ENCODE measurements at regions not wholly inside any gene's neighbourhood (a gene's known extent, or its start where the extent isn't known, plus 50 kb on each side); places are given as distances from the start of the nearest gene placed in this dataset.

- TF ChIP-seq, protein P1, sequence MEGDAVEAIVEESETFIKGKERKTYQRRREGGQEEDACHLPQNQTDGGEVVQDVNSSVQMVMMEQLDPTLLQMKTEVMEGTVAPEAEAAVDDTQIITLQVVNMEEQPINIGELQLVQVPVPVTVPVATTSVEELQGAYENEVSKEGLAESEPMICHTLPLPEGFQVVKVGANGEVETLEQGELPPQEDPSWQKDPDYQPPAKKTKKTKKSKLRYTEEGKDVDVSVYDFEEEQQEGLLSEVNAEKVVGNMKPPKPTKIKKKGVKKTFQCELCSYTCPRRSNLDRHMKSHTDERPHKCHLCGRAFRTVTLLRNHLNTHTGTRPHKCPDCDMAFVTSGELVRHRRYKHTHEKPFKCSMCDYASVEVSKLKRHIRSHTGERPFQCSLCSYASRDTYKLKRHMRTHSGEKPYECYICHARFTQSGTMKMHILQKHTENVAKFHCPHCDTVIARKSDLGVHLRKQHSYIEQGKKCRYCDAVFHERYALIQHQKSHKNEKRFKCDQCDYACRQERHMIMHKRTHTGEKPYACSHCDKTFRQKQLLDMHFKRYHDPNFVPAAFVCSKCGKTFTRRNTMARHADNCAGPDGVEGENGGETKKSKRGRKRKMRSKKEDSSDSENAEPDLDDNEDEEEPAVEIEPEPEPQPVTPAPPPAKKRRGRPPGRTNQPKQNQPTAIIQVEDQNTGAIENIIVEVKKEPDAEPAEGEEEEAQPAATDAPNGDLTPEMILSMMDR (IDR thresholded peaks at IDR 0.05), result no peak
- no peak overlapping the region for H3K4me3 Mint-ChIP-seq
- WGBS (ENCODE audit: insufficient coverage), result 57% methylated on average over 2 of the region's 2 CpGs
Observed at GRCh38 chr12:28611449-28611848, 421.2 kb downstream of the CCDC91 start.

DNA sequence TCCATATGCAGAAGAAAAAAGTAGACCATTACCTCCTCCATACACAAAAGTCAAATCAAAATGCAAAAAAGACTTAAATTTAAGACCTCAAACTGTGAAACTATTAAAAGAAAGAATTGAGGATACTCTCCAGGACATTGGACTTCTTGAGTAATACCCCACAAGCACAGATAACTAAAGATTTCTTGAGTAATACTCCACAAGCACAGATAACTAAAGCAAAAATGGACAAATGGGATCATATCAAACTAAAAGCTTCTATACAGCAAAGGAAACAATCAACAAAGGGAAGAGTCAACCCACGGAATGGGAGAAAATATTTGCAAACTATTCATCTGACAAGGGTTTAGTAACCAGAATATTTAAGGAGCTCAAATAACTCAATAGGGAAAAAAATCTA lies 427.9 kb downstream of the CCDC91 start:
- no peak for ATAC-seq
- H3K9me3 ChIP-seq (ENCODE audit: control insufficient read depth, insufficient read depth, low read length), result no peaks in the 10 kb centered on the region
- Mint-ChIP-seq H3K9me3 (peaks cover 8 to 16% of the 10 kb centered on the region in 2 donors), H3K36me3 (no peaks in the 10 kb centered on the region), H3K4me3 (no peak overlapping the region), H3K27ac (no peak overlapping the region), H3K4me1 (no peaks in the 10 kb centered on the region), H3K27me3 (ENCODE audit: low read depth in 2 of 2) (no peaks in the 10 kb centered on the region)
- no peak overlapping the region for H3K4me3 ChIP-seq (ENCODE audit: low read length)
- H3K27ac ChIP-seq (ENCODE audit: low read length), result no peak overlapping the region
- no peaks in the 10 kb centered on the region for H3K27me3 ChIP-seq (ENCODE audit: control insufficient read depth, insufficient read depth, low read length)
- H3K36me3 ChIP-seq (ENCODE audit: control insufficient read depth, insufficient read depth, low read length), result no peaks in the 10 kb centered on the region
- H3K4me1 ChIP-seq (ENCODE audit: control insufficient read depth, insufficient read depth, low read length), result no peaks in the 10 kb centered on the region
- TF ChIP-seq, protein P1 (IDR thresholded peaks at IDR 0.05), result no peak
- no CpG with 5 or more reads among the region's 1 CpG for WGBS (ENCODE audit: insufficient coverage)
- intact Hi-C loops (cut with micrococcal nuclease), result no loop called here
- DNase-seq, result no peak

More at GRCh38 chr12:28611449-28611848, 421.2 kb downstream of the CCDC91 start:
- peaks cover 11% of the 10 kb centered on the region for H3K36me3 Mint-ChIP-seq
- Histone ChIP-seq H3K4me3 (ENCODE audit: low read length) (no peak overlapping the region), H3K4me1 (ENCODE audit: control insufficient read depth, insufficient read depth, low read length) (no peaks in the 10 kb centered on the region), H3K27me3 (ENCODE audit: control insufficient read depth, insufficient read depth, low read length) (no peaks in the 10 kb centered on the region), H3K9me3 (ENCODE audit: control insufficient read depth, insufficient read depth, low read length) (peaks cover 9% of the 10 kb centered on the region), H3K27ac (ENCODE audit: low read length) (no peak overlapping the region), H3K36me3 (ENCODE audit: control insufficient read depth, insufficient read depth, low read length) (no peaks in the 10 kb centered on the region)
- intact Hi-C loops (cut with micrococcal nuclease), result no loop called here
- DNase-seq (no peak), ATAC-seq (no peak)
- no peaks in the 10 kb centered on the region for H3K27me3 Mint-ChIP-seq (ENCODE audit: low read depth in 2 of 2)
- no peaks in the 10 kb centered on the region for H3K4me1 Mint-ChIP-seq
- H3K9me3 Mint-ChIP-seq, result peaks cover 12 to 22% of the 10 kb centered on the region in 2 donors
- H3K27ac Mint-ChIP-seq, result no peak overlapping the region

GRCh38 chr12:28618772-28619171 lies 428.5 kb downstream of the CCDC91 start:
- no peaks in the 10 kb centered on the region for H3K36me3 ChIP-seq (ENCODE audit: control insufficient read depth, insufficient read depth, low read length)

DNA sequence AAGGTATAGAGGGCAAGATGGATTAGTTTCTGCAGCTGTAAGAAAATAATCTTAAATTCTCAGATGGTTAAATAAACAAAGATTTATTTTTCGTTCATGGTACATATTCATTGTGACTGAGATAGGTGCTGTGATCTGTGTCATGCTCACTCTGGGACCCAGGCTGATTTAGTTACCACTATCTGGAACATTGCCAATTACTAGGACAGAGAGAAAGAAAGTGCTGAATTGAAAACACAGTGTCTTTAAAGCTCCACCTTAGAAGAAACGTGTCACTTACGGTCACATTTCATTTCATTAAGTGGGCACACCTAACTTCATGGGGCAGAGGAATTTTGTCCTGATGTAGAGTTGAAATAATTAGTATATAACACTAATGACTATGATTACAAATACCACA lies 430.0 kb downstream of the CCDC91 start:
- no peaks in the 10 kb centered on the region for H3K4me1 ChIP-seq (ENCODE audit: control insufficient read depth, insufficient read depth, low read length)
- no peaks in the 10 kb centered on the region for H3K36me3 ChIP-seq (ENCODE audit: control insufficient read depth, insufficient read depth, low read length)
- Mint-ChIP-seq H3K27me3 (ENCODE audit: low read depth in 2 of 2) (no peaks in the 10 kb centered on the region), H3K4me1 (no peaks in the 10 kb centered on the region), H3K4me3 (no peak overlapping the region), H3K27ac (no peak overlapping the region), H3K9me3 (peaks cover 8 to 16% of the 10 kb centered on the region in 2 donors), H3K36me3 (no peaks in the 10 kb centered on the region)
- no peak overlapping the region for H3K27ac ChIP-seq (ENCODE audit: low read length)
- DNase-seq (no peak), ATAC-seq (no peak)
- H3K9me3 ChIP-seq (ENCODE audit: control insufficient read depth, insufficient read depth, low read length), result no peaks in the 10 kb centered on the region
- 75% methylated on average over 3 of the region's 3 CpGs for WGBS (ENCODE audit: insufficient coverage)
- no peak overlapping the region for H3K4me3 ChIP-seq (ENCODE audit: low read length)
- no peaks in the 10 kb centered on the region for H3K27me3 ChIP-seq (ENCODE audit: control insufficient read depth, insufficient read depth, low read length)
- TF ChIP-seq, protein P1 (IDR thresholded peaks at IDR 0.05), result no peak
- intact Hi-C loops (cut with micrococcal nuclease), result no loop called here

More at GRCh38 chr12:28618772-28619171, 428.5 kb downstream of the CCDC91 start:
- 100% methylated on average over 2 of the region's 3 CpGs for WGBS (ENCODE audit: insufficient coverage)
- no peaks in the 10 kb centered on the region for H3K27me3 ChIP-seq (ENCODE audit: control insufficient read depth, insufficient read depth, low read length)
- TF ChIP-seq, protein P1 (IDR thresholded peaks at IDR 0.05), result no peak
- Mint-ChIP-seq H3K27me3 (ENCODE audit: low read depth in 2 of 2) (no peaks in the 10 kb centered on the region), H3K4me1 (no peaks in the 10 kb centered on the region), H3K27ac (no peak overlapping the region), H3K4me3 (no peak overlapping the region), H3K9me3 (peaks cover 7 to 16% of the 10 kb centered on the region in 2 donors), H3K36me3 (no peaks in the 10 kb centered on the region)
- no peak overlapping the region for H3K27ac ChIP-seq (ENCODE audit: low read length)
- no peaks in the 10 kb centered on the region for H3K4me1 ChIP-seq (ENCODE audit: control insufficient read depth, insufficient read depth, low read length)
- DNase-seq, result no peak
- intact Hi-C loops (cut with micrococcal nuclease), result no loop called here
- H3K9me3 ChIP-seq (ENCODE audit: control insufficient read depth, insufficient read depth, low read length), result no peaks in the 10 kb centered on the region
- H3K4me3 ChIP-seq (ENCODE audit: low read length), result no peak overlapping the region
- no peak for ATAC-seq

Measured in natural killer cell (primary cell).